RCC 7860 (cell line): ENCODE measurements at regions not wholly inside any gene's neighbourhood (a gene's known extent, or its start where the extent isn't known, plus 50 kb on each side); places are given as distances from the start of the nearest gene placed in this dataset.
"Not testable (repeated sequence)": the region's sequence is repeated elsewhere in the genome, so short reads cannot be mapped to it uniquely, and the experiment has no call there.

ENCODE experiments used
- DNase-seq: peaks from one replicate; pipeline ENCODE4 v3.0.0-alpha.2; 2015; ENCODE audit warnings: low spot score
- FAIRE-seq: peaks from 2 replicates; lab custom pipeline; 2012; peaks lifted over from hg19 to GRCh38; lab: Jason Lieb, UNC

GRCh38 chr22:26957897-26958296 is 300.5 kb downstream of the MIAT start:
- DNase-seq, result no peak
- no peak for FAIRE-seq

- DNase-seq (no peak), FAIRE-seq (peak; percentile 65)
These were observed 301.0 kb downstream of the MIAT start for GRCh38 chr22:26958378-26958777.

- no peak for DNase-seq
- FAIRE-seq, result no peak
These were observed 307.3 kb downstream of the MIAT start for GRCh38 chr22:26964642-26965041.

GRCh38 chr22:26967282-26967681 is 309.9 kb downstream of the MIAT start:
- no peak for FAIRE-seq
- no peak for DNase-seq

GRCh38 chr22:26968859-26969523 is 311.6 kb downstream of the MIAT start:
- peak; percentile 89 for FAIRE-seq

GRCh38 chr22:26970809-26971394 is 313.5 kb downstream of the MIAT start:
- no peak for FAIRE-seq
- no peak for DNase-seq

More at GRCh38 chr22:26968859-26969523, 311.6 kb downstream of the MIAT start:
- peak; percentile 81 for DNase-seq

- DNase-seq, result no peak
- no peak for FAIRE-seq
These were observed 314.9 kb downstream of the MIAT start for GRCh38 chr22:26972286-26972685.

GRCh38 chr22:26972915-26973314 is 315.5 kb downstream of the MIAT start:
- not testable (repeated sequence) for DNase-seq, FAIRE-seq

- DNase-seq, result no peak
- no peak for FAIRE-seq
These were observed 316.6 kb downstream of the MIAT start for GRCh38 chr22:26974034-26974433.

- FAIRE-seq, result peak; percentile 82
- peak; percentile 63 for DNase-seq
These were observed 317.8 kb downstream of the MIAT start for GRCh38 chr22:26974914-26975803.

- no peak for DNase-seq
- FAIRE-seq, result no peak
These were observed 318.5 kb downstream of the MIAT start for GRCh38 chr22:26975865-26976264.

GRCh38 chr22:26977741-26978376 is 320.5 kb downstream of the MIAT start:
- no peak for DNase-seq
- no peak for FAIRE-seq

GRCh38 chr22:26979294-26979693 is 321.9 kb downstream of the MIAT start:
- FAIRE-seq, result no peak
- DNase-seq, result no peak

- no peak for FAIRE-seq
These were observed 323.7 kb downstream of the MIAT start for GRCh38 chr22:26981111-26981510.

GRCh38 chr22:26981541-26981940 is 324.2 kb downstream of the MIAT start:
- DNase-seq, result no peak
- no peak for FAIRE-seq

More at GRCh38 chr22:26981111-26981510, 323.7 kb downstream of the MIAT start:
- no peak for DNase-seq

- peak; percentile 68 for DNase-seq
- peak; percentile 83 for FAIRE-seq
These were observed 325.9 kb downstream of the MIAT start for GRCh38 chr22:26983311-26983710.

GRCh38 chr22:26985206-26985605 is 327.8 kb downstream of the MIAT start:
- DNase-seq (no peak), FAIRE-seq (no peak)

- DNase-seq, result no peak
- FAIRE-seq, result no peak
These were observed 328.8 kb downstream of the MIAT start for GRCh38 chr22:26985931-26986782.

GRCh38 chr22:26986884-26987283 is 329.5 kb downstream of the MIAT start:
- FAIRE-seq, result no peak
- no peak for DNase-seq

- DNase-seq (peak; percentile 14), FAIRE-seq (peak; percentile 32)
These were observed 333.3 kb downstream of the MIAT start for GRCh38 chr22:26990503-26991189.
